Omental fat pad (tissue), 3 donors: ENCODE measurements at regions not wholly inside any gene's neighbourhood (a gene's known extent, or its start where the extent isn't known, plus 50 kb on each side); places are given as distances from the start of the nearest gene placed in this dataset.
A peak's percentile ranks its signal among the peaks of the same experiment; 100 is the strongest.

Experiments
- ATAC-seq: fragments of 150-250 bp; one replicate; pipeline ENCODE4 v1.9.1; 2016; ENCODE audit warnings: mild to moderate bottlenecking, moderate library complexity; ENCODE audit not compliant: low FRiP score
- DNase-seq: peaks from one replicate; pipeline ENCODE4 v3.0.0-alpha.2; 2019; ENCODE audit warnings: low spot score
- TF ChIP-seq, protein P1 (sequence below), 3 donors: fragments of 450-650 bp; IDR thresholded peaks; one replicate each; pipeline ENCODE4 v1.5.1; 2016 to 2017; ENCODE audit warnings: antibody characterized with exemption in 3 of 3, mild to moderate bottlenecking in 3 of 3, moderate library complexity in 2 of 3

DNA sequence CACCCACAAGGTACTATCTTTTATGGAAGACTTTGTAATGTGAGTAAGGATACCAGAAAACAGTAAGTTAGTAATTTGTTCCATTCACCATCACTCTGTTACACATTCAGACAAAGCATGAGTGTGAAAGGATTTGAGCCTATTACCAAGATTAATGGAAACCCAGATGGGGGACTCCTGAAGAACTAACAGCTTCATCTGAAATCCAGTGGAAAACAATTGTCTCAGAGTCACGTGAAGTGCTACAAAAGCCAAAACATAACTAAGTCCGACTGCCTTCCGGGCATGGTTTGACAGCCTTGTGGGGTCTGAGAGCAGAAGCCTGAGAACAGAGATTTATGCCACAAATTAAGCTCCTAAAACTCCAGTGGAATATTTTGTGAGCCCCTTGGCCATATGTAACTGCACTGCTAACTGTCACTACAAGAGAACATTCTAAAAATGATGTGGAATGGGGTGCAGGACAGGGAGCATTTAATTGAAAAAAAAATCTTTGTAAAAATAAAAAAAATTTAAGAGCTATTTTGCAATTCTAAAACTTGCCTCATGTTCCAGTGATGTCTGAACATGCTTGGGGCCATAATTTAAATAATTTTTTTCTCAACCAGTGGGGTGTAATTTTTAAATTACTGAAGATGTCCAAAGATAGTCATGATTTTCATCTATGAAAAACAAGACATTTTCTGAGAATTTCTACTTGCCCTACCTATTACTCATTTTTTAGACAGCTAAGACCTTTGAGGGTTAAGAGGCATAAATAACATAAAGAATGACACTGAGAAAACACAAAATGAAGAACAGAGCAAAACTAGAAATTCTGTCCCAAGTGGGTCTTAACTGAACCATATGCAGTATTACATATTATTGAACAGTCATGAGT lies 555.0 kb downstream of the INHBA start:
- ATAC-seq (no peak), DNase-seq (no peak)
- TF ChIP-seq, protein P1, sequence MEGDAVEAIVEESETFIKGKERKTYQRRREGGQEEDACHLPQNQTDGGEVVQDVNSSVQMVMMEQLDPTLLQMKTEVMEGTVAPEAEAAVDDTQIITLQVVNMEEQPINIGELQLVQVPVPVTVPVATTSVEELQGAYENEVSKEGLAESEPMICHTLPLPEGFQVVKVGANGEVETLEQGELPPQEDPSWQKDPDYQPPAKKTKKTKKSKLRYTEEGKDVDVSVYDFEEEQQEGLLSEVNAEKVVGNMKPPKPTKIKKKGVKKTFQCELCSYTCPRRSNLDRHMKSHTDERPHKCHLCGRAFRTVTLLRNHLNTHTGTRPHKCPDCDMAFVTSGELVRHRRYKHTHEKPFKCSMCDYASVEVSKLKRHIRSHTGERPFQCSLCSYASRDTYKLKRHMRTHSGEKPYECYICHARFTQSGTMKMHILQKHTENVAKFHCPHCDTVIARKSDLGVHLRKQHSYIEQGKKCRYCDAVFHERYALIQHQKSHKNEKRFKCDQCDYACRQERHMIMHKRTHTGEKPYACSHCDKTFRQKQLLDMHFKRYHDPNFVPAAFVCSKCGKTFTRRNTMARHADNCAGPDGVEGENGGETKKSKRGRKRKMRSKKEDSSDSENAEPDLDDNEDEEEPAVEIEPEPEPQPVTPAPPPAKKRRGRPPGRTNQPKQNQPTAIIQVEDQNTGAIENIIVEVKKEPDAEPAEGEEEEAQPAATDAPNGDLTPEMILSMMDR (IDR thresholded peaks at IDR 0.05) = no peak

DNA sequence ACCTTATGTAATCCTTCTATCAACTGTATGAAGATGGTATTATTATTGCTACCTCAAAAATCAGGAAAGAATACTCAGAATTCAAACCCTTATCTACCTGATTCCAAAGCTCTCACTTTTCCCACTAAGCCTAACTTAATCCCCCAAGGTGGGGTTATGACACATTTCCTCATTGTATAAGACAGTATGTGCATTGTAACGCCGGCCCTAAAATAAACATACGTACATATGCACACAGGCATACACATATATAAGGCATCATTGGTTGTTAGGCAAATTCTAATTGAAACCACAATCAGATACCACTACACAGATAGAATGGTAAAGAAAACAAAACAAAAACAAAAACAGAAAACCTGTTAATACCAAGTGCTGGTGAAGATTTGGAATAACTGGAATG lies 556.5 kb downstream of the INHBA start:
- TF ChIP-seq, protein P1 (IDR thresholded peaks at IDR 0.05) = no peak
- ATAC-seq (no peak), DNase-seq (no peak)

DNA sequence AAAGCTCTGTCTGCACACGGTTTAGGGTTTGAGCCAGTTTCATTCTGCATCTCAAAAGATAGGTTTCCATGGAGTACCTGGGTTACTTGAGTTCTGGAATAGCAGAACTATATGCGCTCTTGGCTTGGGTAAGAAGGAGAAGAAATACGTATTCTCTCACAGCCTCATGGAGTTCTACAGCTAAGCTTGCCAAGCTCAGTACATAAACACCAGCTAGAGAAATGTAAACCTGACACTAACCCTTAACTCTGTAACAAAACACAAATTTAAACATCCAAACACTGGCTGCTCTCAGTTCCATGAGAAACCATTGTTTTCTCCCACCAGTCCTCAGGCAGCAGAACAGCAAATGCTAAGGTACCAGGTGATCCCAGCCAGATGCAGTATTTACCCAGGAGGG lies 557.2 kb downstream of the INHBA start:
- TF ChIP-seq, protein P1 (IDR thresholded peaks at IDR 0.05) = no peak
- DNase-seq (no peak), ATAC-seq (no peak)

DNA sequence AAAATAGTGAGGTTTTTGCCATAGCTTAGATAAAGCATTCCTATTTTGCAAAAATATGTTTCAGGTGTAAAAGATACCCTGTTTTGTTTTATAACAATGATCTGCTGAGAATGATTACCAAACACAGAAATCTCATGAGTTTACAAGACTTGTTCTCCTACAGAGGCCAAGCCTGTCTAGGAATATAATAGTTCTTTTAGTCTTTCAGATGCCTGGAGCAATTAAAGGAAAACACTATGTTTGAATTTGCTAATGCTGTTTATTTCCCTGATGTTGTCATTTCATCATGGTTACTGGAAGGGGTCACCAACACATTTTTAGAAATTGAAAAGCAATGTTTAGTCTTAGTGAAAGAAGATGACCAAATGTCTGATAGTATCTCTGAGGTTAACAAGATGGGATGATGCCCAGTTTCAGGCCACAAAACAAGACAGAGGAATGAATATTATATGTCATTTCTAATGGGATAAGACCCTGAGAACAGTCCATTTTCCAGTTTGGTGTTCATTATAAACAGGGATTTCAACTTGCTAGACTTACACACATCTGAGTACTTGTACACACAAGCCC lies 559.9 kb downstream of the INHBA start:
- TF ChIP-seq, protein P1 (IDR thresholded peaks at IDR 0.05) = no peak
- ATAC-seq = no peak
- DNase-seq = no peak

DNA sequence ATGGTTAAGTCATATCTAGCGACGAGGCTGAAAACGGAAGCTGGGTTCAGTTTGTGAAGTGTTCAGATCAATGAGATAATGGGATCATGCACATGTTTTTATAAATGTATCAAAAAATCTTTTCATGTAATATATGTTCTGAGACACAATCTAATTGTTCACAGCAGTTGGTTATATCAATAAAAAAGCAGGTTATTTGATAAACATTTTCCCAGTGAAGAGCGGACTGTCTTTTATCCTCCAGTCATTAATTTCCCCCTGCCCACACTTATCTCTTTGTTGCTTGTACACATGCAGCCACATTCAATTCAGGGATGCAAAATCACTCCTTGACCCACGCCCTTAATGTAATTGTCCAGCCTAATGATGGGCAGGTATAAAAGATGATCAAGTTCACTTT lies 563.1 kb downstream of the INHBA start:
- ATAC-seq (no peak), DNase-seq (no peak)
- TF ChIP-seq, protein P1 (IDR thresholded peaks at IDR 0.05) = no peak

DNA sequence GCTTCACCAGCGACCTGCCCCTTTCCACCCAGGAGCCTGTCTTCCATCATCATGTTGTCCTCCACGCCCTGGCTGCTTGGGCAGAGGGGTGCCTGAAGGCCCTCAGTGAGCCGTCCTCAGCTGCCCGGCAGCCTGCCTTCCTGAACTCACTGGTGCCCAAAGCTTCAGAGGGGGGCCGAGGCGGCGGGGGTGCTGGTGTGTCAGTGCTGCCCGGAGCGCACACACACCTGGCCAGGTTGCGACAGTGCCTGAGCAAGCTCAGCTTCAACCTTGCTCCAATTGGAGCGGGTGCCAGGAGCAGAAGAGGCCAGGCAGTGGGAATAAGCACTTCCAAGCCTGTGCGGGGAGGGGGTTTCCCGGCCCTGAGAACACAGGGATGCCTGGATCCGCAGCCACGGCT lies 566.3 kb downstream of the INHBA start:
- TF ChIP-seq, protein P1 (IDR thresholded peaks at IDR 0.05) = no peak
- DNase-seq (no peak), ATAC-seq (no peak)

DNA sequence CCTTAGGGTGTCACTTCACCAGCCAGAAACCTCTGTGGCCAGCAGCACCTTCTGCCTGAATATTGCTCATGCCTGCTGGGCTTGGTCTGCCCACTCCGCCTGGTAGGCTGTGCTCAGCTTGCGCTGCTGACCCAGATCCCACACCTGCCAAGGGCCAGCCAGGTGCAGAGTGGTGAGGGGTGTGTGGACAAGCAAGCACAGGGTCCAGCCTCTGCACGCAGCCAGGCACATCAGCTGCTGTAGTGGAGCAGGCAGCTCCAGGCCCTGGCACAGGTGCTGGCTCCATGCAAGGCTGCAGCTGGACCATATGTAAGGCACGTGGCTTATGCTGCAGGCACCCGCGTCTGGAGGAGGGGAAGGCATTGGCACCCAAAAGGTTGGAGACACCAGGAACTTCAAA lies 567.4 kb downstream of the INHBA start:
- ATAC-seq (peak; percentile 49), DNase-seq (no peak)
- TF ChIP-seq, protein P1 (IDR thresholded peaks at IDR 0.05) = no peak
